ENCODE measurements at regions not wholly inside any gene's neighbourhood (a gene's known extent, or its start where the extent isn't known, plus 50 kb on each side); places are given as distances from the start of the nearest gene placed in this dataset.
A peak's percentile ranks its signal among the peaks of the same experiment; 100 is the strongest.
"Not testable (repeated sequence)": the region's sequence is repeated elsewhere in the genome, so short reads cannot be mapped to it uniquely, and the experiment has no call there.

- no peak for DNase-seq (ENCODE audit: extremely low read depth in 1 of 2, low read depth in 1 of 2)
Observed at GRCh38 chr18:51323961-51324360, 126.5 kb upstream of the MEX3C start.

GRCh38 chr18:51330148-51330547 lies 132.7 kb upstream of the MEX3C start:
- DNase-seq (ENCODE audit: extremely low read depth in 1 of 2, low read depth in 1 of 2) = no peak

- no peak for DNase-seq (ENCODE audit: extremely low read depth in 1 of 2, low read depth in 1 of 2)
Observed at GRCh38 chr18:51330739-51331138, 133.3 kb upstream of the MEX3C start.

- DNase-seq (ENCODE audit: extremely low read depth in 1 of 2, low read depth in 1 of 2) = no peak
Observed at GRCh38 chr18:51337406-51337805, 139.9 kb upstream of the MEX3C start.

- no peak for DNase-seq (ENCODE audit: extremely low read depth in 1 of 2, low read depth in 1 of 2)
Observed at GRCh38 chr18:51339856-51340255, 142.4 kb upstream of the MEX3C start.

- no peak for DNase-seq (ENCODE audit: extremely low read depth in 1 of 2, low read depth in 1 of 2)
Observed at GRCh38 chr18:51340332-51340731, 142.9 kb upstream of the MEX3C start.

GRCh38 chr18:51342815-51343214 lies 145.3 kb upstream of the MEX3C start:
- peak in 1 of 2 donors; percentile 2 for DNase-seq (ENCODE audit: extremely low read depth in 1 of 2, low read depth in 1 of 2)

- DNase-seq (ENCODE audit: extremely low read depth in 1 of 2, low read depth in 1 of 2) = no peak
Observed at GRCh38 chr18:51345848-51346391, 148.4 kb upstream of the MEX3C start.

GRCh38 chr18:51346404-51346803 lies 148.9 kb upstream of the MEX3C start:
- no peak for DNase-seq (ENCODE audit: extremely low read depth in 1 of 2, low read depth in 1 of 2)

GRCh38 chr18:51350081-51350480 lies 152.6 kb upstream of the MEX3C start:
- DNase-seq (ENCODE audit: extremely low read depth in 1 of 2, low read depth in 1 of 2) = no peak

GRCh38 chr18:51355841-51356240 lies 158.4 kb upstream of the MEX3C start:
- no peak for DNase-seq (ENCODE audit: extremely low read depth in 1 of 2, low read depth in 1 of 2)

GRCh38 chr18:51360301-51360700 lies 162.8 kb upstream of the MEX3C start:
- DNase-seq (ENCODE audit: extremely low read depth in 1 of 2, low read depth in 1 of 2) = not testable (repeated sequence)

GRCh38 chr18:51361130-51361860 lies 163.8 kb upstream of the MEX3C start:
- DNase-seq (ENCODE audit: extremely low read depth in 1 of 2, low read depth in 1 of 2) = no peak

- DNase-seq (ENCODE audit: extremely low read depth in 1 of 2, low read depth in 1 of 2) = no peak
Observed at GRCh38 chr18:51363384-51363783, 165.9 kb upstream of the MEX3C start.

GRCh38 chr18:51370996-51371395 lies 173.5 kb upstream of the MEX3C start:
- DNase-seq (ENCODE audit: extremely low read depth in 1 of 2, low read depth in 1 of 2) = no peak

- no peak for DNase-seq (ENCODE audit: extremely low read depth in 1 of 2, low read depth in 1 of 2)
Observed at GRCh38 chr18:51371929-51372328, 174.4 kb upstream of the MEX3C start.

- no peak for DNase-seq (ENCODE audit: extremely low read depth in 1 of 2, low read depth in 1 of 2)
Observed at GRCh38 chr18:51382081-51382480, 184.6 kb upstream of the MEX3C start.

GRCh38 chr18:51383116-51383515 lies 185.6 kb upstream of the MEX3C start:
- DNase-seq (ENCODE audit: extremely low read depth in 1 of 2, low read depth in 1 of 2) = no peak

GRCh38 chr18:51383711-51384110 lies 186.2 kb upstream of the MEX3C start:
- no peak for DNase-seq (ENCODE audit: extremely low read depth in 1 of 2, low read depth in 1 of 2)

- no peak for DNase-seq (ENCODE audit: extremely low read depth in 1 of 2, low read depth in 1 of 2)
Observed at GRCh38 chr18:51385270-51385669, 187.8 kb upstream of the MEX3C start.

GRCh38 chr18:51390702-51391101 lies 193.2 kb upstream of the MEX3C start:
- DNase-seq (ENCODE audit: extremely low read depth in 1 of 2, low read depth in 1 of 2) = no peak

GRCh38 chr18:51391215-51391614 lies 193.7 kb upstream of the MEX3C start:
- DNase-seq (ENCODE audit: extremely low read depth in 1 of 2, low read depth in 1 of 2) = no peak

GRCh38 chr18:51391731-51392130 lies 194.2 kb upstream of the MEX3C start:
- no peak for DNase-seq (ENCODE audit: extremely low read depth in 1 of 2, low read depth in 1 of 2)
